ENCODE measurements at regions not wholly inside any gene's neighbourhood (a gene's known extent, or its start where the extent isn't known, plus 50 kb on each side); places are given as distances from the start of the nearest gene placed in this dataset.

GRCh38 chr11:134488512-134488911 lies 76.5 kb upstream of the B3GAT1 start:
- Histone ChIP-seq H3K36me3 (ENCODE audit: control insufficient read depth, insufficient read depth, low read length) (no peaks in the 10 kb centered on the region), H3K27me3 (ENCODE audit: control insufficient read depth, insufficient read depth, low read length) (peaks cover 3% of the 10 kb centered on the region; the same call in 1 of the 2 replicates), H3K4me3 (ENCODE audit: low read depth in 2 of 2, low read length in 2 of 2) (no peak overlapping the region), H3K27ac (ENCODE audit: low read length) (no peak overlapping the region), H3K4me1 (ENCODE audit: control insufficient read depth, insufficient read depth, low read length) (no peaks in the 10 kb centered on the region), H3K9me3 (ENCODE audit: control insufficient read depth, insufficient read depth, low read depth, low read length) (no peaks in the 10 kb centered on the region)
- CTCF ChIA-PET, result no interaction called here
- intact Hi-C loops (cut with micrococcal nuclease; ENCODE audit: unreplicated experiment), result no loop called here
- no TSS peak for BruUV-seq (replicated peaks)
- DNase-seq (ENCODE audit: low read depth, low spot score) (no peak), ATAC-seq (no peak)
- in situ Hi-C loops (cut with HindIII; ENCODE audit: low pct_unique_long_range_greater_than_20kb, low sequenced_read_pairs), result no loop called here
- no peak for TF ChIP-seq REST (IDR thresholded peaks at IDR 0.05; ENCODE audit: insufficient read depth in 1 of 2, low read depth in 2 of 2, low read length in 1 of 2)
- TF ChIP-seq SIN3A (IDR thresholded peaks at IDR 0.05; ENCODE audit: borderline replicate concordance, insufficient read depth, low read depth, low read length), result no peak
- TF ChIP-seq TCF7L2 (IDR thresholded peaks at IDR 0.05; ENCODE audit: low read depth, low read length), result no peak
- no peak for TF ChIP-seq CTCF (IDR thresholded peaks at IDR 0.05)
- no peak for TF ChIP-seq POLR2AphosphoS5 (IDR thresholded peaks at IDR 0.05; ENCODE audit: low read depth, low read length)
- POLR2A ChIA-PET, result no interaction called here

GRCh38 chr11:134487696-134488095 lies 75.7 kb upstream of the B3GAT1 start:
- POLR2A ChIA-PET, result no interaction called here
- intact Hi-C loops (cut with micrococcal nuclease; ENCODE audit: unreplicated experiment) (no loop called here), in situ Hi-C loops (cut with HindIII; ENCODE audit: low pct_unique_long_range_greater_than_20kb, low sequenced_read_pairs) (no loop called here)
- DNase-seq (ENCODE audit: low read depth, low spot score) (no peak), ATAC-seq (no peak)
- peaks cover 5% of the 10 kb centered on the region for H3K27me3 ChIP-seq (ENCODE audit: control insufficient read depth, insufficient read depth, low read length)
- TF ChIP-seq REST (IDR thresholded peaks at IDR 0.05; ENCODE audit: insufficient read depth in 1 of 2, low read depth in 2 of 2, low read length in 1 of 2) (no peak), TCF7L2 (IDR thresholded peaks at IDR 0.05; ENCODE audit: low read depth, low read length) (no peak), POLR2AphosphoS5 (IDR thresholded peaks at IDR 0.05; ENCODE audit: low read depth, low read length) (no peak), CTCF (IDR thresholded peaks at IDR 0.05) (no peak)
- no peak overlapping the region for H3K4me3 ChIP-seq (ENCODE audit: low read depth in 2 of 2, low read length in 2 of 2)
- no peaks in the 10 kb centered on the region for H3K9me3 ChIP-seq (ENCODE audit: control insufficient read depth, insufficient read depth, low read depth, low read length)
- no TSS peak for BruUV-seq (replicated peaks)
- H3K27ac ChIP-seq (ENCODE audit: low read length), result no peak overlapping the region
- H3K4me1 ChIP-seq (ENCODE audit: control insufficient read depth, insufficient read depth, low read length), result no peaks in the 10 kb centered on the region
- CTCF ChIA-PET, result no interaction called here
- H3K36me3 ChIP-seq (ENCODE audit: control insufficient read depth, insufficient read depth, low read length), result no peaks in the 10 kb centered on the region

Measured in Panc1 (cell line).